K562 (cell line): ENCODE measurements at regions not wholly inside any gene's neighbourhood (a gene's known extent, or its start where the extent isn't known, plus 50 kb on each side); places are given as distances from the start of the nearest gene placed in this dataset.

Experiments
- ATAC-seq: fragments of 200-7000 bp; cut with Tn5 transposase; 3 replicates; pipeline ENCODE4 v1.9.1; 2020; ENCODE audit warnings: moderate library complexity
- BruUV-seq: library from RNA; stranded (reverse); fragments of 400-500 nt; replicated peaks from 2 replicates; lab custom pipeline; 2021; lab: Mats Ljungman, UMichigan
- CTCF ChIA-PET: fragments of 300-600 bp; formaldehyde crosslinking; extraction: SDS; loops from one replicate; lab custom pipeline; 2021; ENCODE audit warnings: low intra/inter-chr PET ratio; lab: Yijun Ruan, JAX
- POLR2A ChIA-PET: fragments of 300-600, 350-650 bp; sonication (Branson Sonifier 250); formaldehyde crosslinking; extraction: SDS; loops from one replicate; lab custom pipeline; 2021; ENCODE audit warnings: antibody characterized with exemption, inconsistent platforms; lab: Yijun Ruan, JAX
- DNase-seq, 4 experiments: peaks; one replicate each; pipeline versions ENCODE4 v3.0.0 to v3.0.0-alpha.2; 2011 to 2018; ENCODE audit warnings: low spot score in 3 of 4, mixed read lengths in 3 of 4; ENCODE audit errors: extremely low read depth in 1 of 4
- FAIRE-seq: peaks from 2 replicates; lab custom pipeline; 2011; peaks lifted over from hg19 to GRCh38; lab: Jason Lieb, UNC
- H2AFZ ChIP-seq: 2 replicates; pipeline ENCODE4 v1.6.0; 2011; ENCODE audit warnings: low read depth, low read length, control low read depth, inconsistent platforms
- H3K27ac ChIP-seq: fragments of 200-600 bp; 3 replicates; pipeline ENCODE4 v1.8.0; 2011; ENCODE audit warnings: low read depth, mild to moderate bottlenecking, control low read depth, inconsistent platforms, low read length, moderate library complexity, mixed read lengths; ENCODE audit errors: extremely low read depth
- H3K27me3 ChIP-seq, 2 experiments: fragments of 300-600 bp in 1 of 2; 2 replicates in 1 of 2; 3 replicates in 1 of 2; pipeline versions ENCODE4 v1.6.0 to v1.8.0; 2011; ENCODE audit warnings: inconsistent platforms in 2 of 2, low read length in 2 of 2, mild to moderate bottlenecking in 1 of 2, mixed read lengths in 1 of 2, moderate library complexity in 1 of 2; ENCODE audit not compliant: control insufficient read depth in 2 of 2, insufficient read depth in 2 of 2
- H3K36me3 ChIP-seq: fragments of 300-600 bp; 3 replicates; pipeline ENCODE4 v1.8.0; 2011; ENCODE audit warnings: mild to moderate bottlenecking, low read length, inconsistent platforms; ENCODE audit not compliant: control insufficient read depth, insufficient read depth
- H3K4me1 ChIP-seq, 2 experiments: fragments of 200-600 bp in 1 of 2; replicated peaks in 1 of 2; 2 replicates in 1 of 2; 3 replicates in 1 of 2; pipeline versions ENCODE4 v1.5.1 to v1.8.0; 2011; ENCODE audit warnings: inconsistent platforms in 2 of 2, low read length in 2 of 2, mild to moderate bottlenecking in 1 of 2, mixed read lengths in 1 of 2, moderate library complexity in 1 of 2; ENCODE audit not compliant: control insufficient read depth in 2 of 2, insufficient read depth in 2 of 2
- H3K4me2 ChIP-seq: 2 replicates; pipeline ENCODE4 v1.6.1; 2011; ENCODE audit warnings: low read length, control low read depth, inconsistent platforms, mixed read lengths; ENCODE audit not compliant: insufficient read depth
- H3K4me3 ChIP-seq: fragments of 200-600 bp; sonication (generic), shearing (Covaris generic); 2 replicates; pipeline ENCODE4 v1.5.1; 2016; ENCODE audit warnings: control low read depth, inconsistent platforms
- H3K79me2 ChIP-seq: fragments of 200-600 bp; 3 replicates; pipeline ENCODE4 v1.8.0; 2011; ENCODE audit warnings: low read length, inconsistent platforms; ENCODE audit not compliant: control insufficient read depth, insufficient read depth
- H3K9ac ChIP-seq, 2 experiments: 2 replicates each; pipeline versions ENCODE4 v1.6.0 to v1.6.1; 2011; ENCODE audit warnings: low read depth in 2 of 2, low read length in 2 of 2, control low read depth in 1 of 2, inconsistent platforms in 1 of 2, mild to moderate bottlenecking in 1 of 2, mixed read lengths in 1 of 2; ENCODE audit not compliant: insufficient read depth in 1 of 2
- H3K9me1 ChIP-seq: one replicate; pipeline ENCODE4 v1.6.0; 2011; ENCODE audit warnings: inconsistent platforms, mild to moderate bottlenecking, low read length, moderate library complexity; ENCODE audit not compliant: control insufficient read depth, insufficient read depth
- H3K9me3 ChIP-seq: replicated peaks from 2 replicates; pipeline ENCODE4 v1.5.1; 2011; ENCODE audit warnings: low read depth, low read length, inconsistent platforms; ENCODE audit not compliant: control insufficient read depth, insufficient read depth
- H4K20me1 ChIP-seq: replicated peaks from 2 replicates; pipeline ENCODE4 v1.6.1; 2011; ENCODE audit warnings: low read length, inconsistent platforms, mixed read lengths; ENCODE audit not compliant: control insufficient read depth, insufficient read depth
- ATF7 ChIP-seq: fragments of 450-650 bp; IDR thresholded peaks from 2 replicates; pipeline ENCODE4 v1.7.1; 2014; ENCODE audit warnings: mild to moderate bottlenecking, moderate library complexity
- CREBBP ChIP-seq: IDR thresholded peaks from one replicate; pipeline ENCODE4 v1.6.1; 2012; ENCODE audit warnings: low read depth, mild to moderate bottlenecking, control low read depth, inconsistent platforms, low read length
- HOMEZ ChIP-seq: fragments of 250-450 bp; sonication (Bioruptor Pico); IDR thresholded peaks from 2 replicates; pipeline ENCODE4 v1.4.0; 2020; ENCODE audit warnings: mild to moderate bottlenecking, moderate library complexity
- IFI16 ChIP-seq: fragments of 250-450 bp; sonication (Bioruptor Pico); IDR thresholded peaks from 2 replicates; pipeline ENCODE4 v2.1.2; 2022; ENCODE audit warnings: mild to moderate bottlenecking, inconsistent platforms
- SAFB2 ChIP-seq: fragments of 200-400 bp; formaldehyde crosslinking; IDR thresholded peaks from 2 replicates; pipeline ENCODE4 v1.6.1; 2018; ENCODE audit warnings: borderline replicate concordance, low read length, low read depth, moderate library complexity; ENCODE audit not compliant: severe bottlenecking
- SRSF7 ChIP-seq: fragments of 200-400 bp; formaldehyde crosslinking; optimal IDR thresholded peaks from 2 replicates; pipeline ENCODE3; 2017; ENCODE audit warnings: mild to moderate bottlenecking, low read depth, low read length
- THRAP3 ChIP-seq: fragments of 450-650 bp; IDR thresholded peaks from 2 replicates; pipeline ENCODE4 v1.6.1; 2016; ENCODE audit warnings: mild to moderate bottlenecking, inconsistent platforms, borderline replicate concordance
- USF2 ChIP-seq: sonication (generic); formaldehyde crosslinking; IDR thresholded peaks from 2 replicates; pipeline ENCODE4 v1.5.0; 2020; ENCODE audit warnings: missing genetic modification reagents
- ZNF143 ChIP-seq: sonication (generic); formaldehyde crosslinking; IDR thresholded peaks from 2 replicates; pipeline ENCODE4 v1.9.0; 2022; ENCODE audit warnings: mild to moderate bottlenecking, missing genetic modification reagents
- ZNF785 ChIP-seq: fragments of 250-450 bp; sonication (Bioruptor Pico); IDR thresholded peaks from 2 replicates; pipeline ENCODE4 v1.4.0; 2020; ENCODE audit warnings: mild to moderate bottlenecking
- WGBS: fragments of 100-300 bp; shearing (Covaris generic); methylation state at CpG from one replicate; pipeline ENCODE4 v1.1.6; 2016; ENCODE audit warnings: low coverage, mixed read lengths; ENCODE audit not compliant: insufficient coverage; ENCODE audit errors: missing lambda C conversion rate; 5-methylcytosine and 5-hydroxymethylcytosine counted together
- in situ Hi-C: fragments of 300-500 bp; cut with MboI; formaldehyde crosslinking; loops from 4 replicates; pipeline ENCODE4 v1.15.0; 2018; ENCODE audit warnings: inconsistent platforms, mixed read lengths
- intact Hi-C: fragments of 100-400 bp; cut with micrococcal nuclease; formaldehyde crosslinking; loops from 2 replicates; pipeline ENCODE4 v1.14.2; 2022

- FAIRE-seq (no peak), ATAC-seq (no peak), DNase-seq (no peak)
- TF ChIP-seq ZNF785 (no peak), ATF7 (no peak), SRSF7 (no peak), CREBBP (no peak), SAFB2 (no peak)
- Histone ChIP-seq H3K79me2 (no peaks in the 10 kb centered on the region), H4K20me1 (no peaks in the 10 kb centered on the region), H3K36me3 (no peaks in the 10 kb centered on the region), H3K4me3 (no peak overlapping the region), H3K9ac (no peak overlapping the region), H3K27me3 (no peaks in the 10 kb centered on the region), H3K4me2 (no peak overlapping the region), H2AFZ (no peak overlapping the region), H3K9me3 (no peaks in the 10 kb centered on the region), H3K27ac (no peak overlapping the region), H3K4me1 (no peaks in the 10 kb centered on the region), H3K9me1 (no peaks in the 10 kb centered on the region)
- intact Hi-C loops (no loop called here), in situ Hi-C loops (no loop called here)
- ChIA-PET CTCF (no interaction called here), POLR2A (no interaction called here)
- BruUV-seq = no TSS peak
Measured at GRCh38 chr2:37794717-37795116, 123.3 kb upstream of the CDC42EP3 start.

DNA sequence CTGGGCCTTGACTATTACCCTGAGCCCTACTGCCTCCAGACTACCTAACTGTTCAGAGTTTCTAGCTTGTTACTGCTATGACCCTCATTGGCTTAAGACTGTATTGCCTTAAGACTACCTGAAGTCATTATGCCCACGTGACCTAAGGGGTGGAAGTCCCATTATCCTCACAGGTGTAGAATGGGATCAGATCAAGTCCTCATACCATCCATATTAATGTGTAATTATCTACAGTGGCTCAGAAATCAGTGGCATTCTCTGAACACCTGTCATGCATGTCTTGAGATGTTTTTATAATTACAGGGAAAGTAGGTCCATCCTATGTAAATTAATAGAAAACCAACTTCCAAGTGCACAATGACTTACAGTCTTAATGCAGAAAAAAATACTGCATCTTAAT is 124.0 kb upstream of the CDC42EP3 start:
- no peaks in the 10 kb centered on the region for H3K27me3 ChIP-seq
- no peak overlapping the region for H2AFZ ChIP-seq
- intact Hi-C loops = no loop called here
- no peaks in the 10 kb centered on the region for H3K36me3 ChIP-seq
- ChIA-PET POLR2A (no interaction called here), CTCF (no interaction called here)
- H3K4me3 ChIP-seq = no peak overlapping the region
- FAIRE-seq = no peak
- no peak overlapping the region for H3K9ac ChIP-seq
- BruUV-seq = no TSS peak
- DNase-seq = no peak
- H3K9me1 ChIP-seq = no peaks in the 10 kb centered on the region
- TF ChIP-seq HOMEZ (CRISPR knock-in tag) (no peak), THRAP3 (no peak), IFI16 (CRISPR knock-in tag) (no peak), USF2 (peak; percentile 37; the same call in 1 of the 2 replicates), ZNF143 (CRISPR knock-in tag) (no peak)
- 0% methylated on average over 1 of the region's 1 CpG for WGBS
- no peaks in the 10 kb centered on the region for H4K20me1 ChIP-seq
- H3K4me2 ChIP-seq = no peak overlapping the region
- no peaks in the 10 kb centered on the region for H3K4me1 ChIP-seq
- no peak overlapping the region for H3K27ac ChIP-seq
- H3K79me2 ChIP-seq = no peaks in the 10 kb centered on the region
- no peak for ATAC-seq
- no peaks in the 10 kb centered on the region for H3K9me3 ChIP-seq
- in situ Hi-C loops = no loop called here
